Left ventricle myocardium inferior (tissue), 1 donor: ENCODE measurements at regions not wholly inside any gene's neighbourhood (a gene's known extent, or its start where the extent isn't known, plus 50 kb on each side); places are given as distances from the start of the nearest gene placed in this dataset.
"Not testable (repeated sequence)": the region's sequence is repeated elsewhere in the genome, so short reads cannot be mapped to it uniquely, and the experiment has no call there.

Experiments used
- DNase-seq: peaks from one replicate; pipeline ENCODE4 v3.0.0-alpha.2; 2020
- H3K27ac ChIP-seq: fragments of 200-600 bp; replicated peaks from 2 replicates; pipeline ENCODE4 v1.8.0; 2021
- H3K27me3 ChIP-seq: fragments of 200-600 bp; 2 replicates; pipeline ENCODE4 v1.8.0; 2021; ENCODE audit warnings: low read depth
- H3K36me3 ChIP-seq: fragments of 200-600 bp; 2 replicates; pipeline ENCODE4 v1.8.0; 2021
- H3K4me1 ChIP-seq: fragments of 200-600 bp; 2 replicates; pipeline ENCODE4 v1.8.0; 2021
- H3K4me3 ChIP-seq: fragments of 200-600 bp; 2 replicates; pipeline ENCODE4 v1.8.0; 2021; ENCODE audit warnings: mild to moderate bottlenecking, moderate library complexity
- H3K9me3 ChIP-seq: fragments of 200-600 bp; replicated peaks from 2 replicates; pipeline ENCODE4 v1.8.0; 2021
- intact Hi-C: fragments of 100-400 bp; cut with micrococcal nuclease; formaldehyde crosslinking; loops from one replicate; pipeline ENCODE4 v1.11.0; 2022
- TF ChIP-seq, protein P1 (sequence below): fragments of 200-600 bp; IDR thresholded peaks from 2 replicates; pipeline ENCODE4 v1.8.0; 2021; ENCODE audit warnings: antibody characterized with exemption, mild to moderate bottlenecking, borderline replicate concordance
- donor health status: DM: no; HTN: yes; CAD: no; lungs with severe emphysema.

DNA sequence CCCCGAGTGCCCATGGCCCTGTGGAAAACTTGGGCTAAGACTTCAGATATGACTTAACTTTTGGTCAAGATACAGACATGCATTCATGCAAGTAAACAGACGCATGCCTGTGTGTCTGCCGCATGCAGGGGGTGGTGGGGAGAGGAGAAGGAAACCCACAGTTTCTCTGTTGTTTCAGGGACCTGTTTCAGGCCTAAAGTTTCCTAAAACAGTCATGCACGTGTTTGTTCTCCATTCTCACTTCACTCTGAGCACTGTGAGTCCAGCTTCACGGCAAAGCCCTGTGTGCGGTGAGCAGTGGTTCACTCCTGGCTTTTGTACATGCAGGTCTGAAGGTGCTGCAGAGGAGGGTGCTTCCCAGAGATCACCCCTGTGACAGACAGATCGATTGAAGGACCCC is 158.7 kb downstream of the FOXL1 start:
- TF ChIP-seq, protein P1, sequence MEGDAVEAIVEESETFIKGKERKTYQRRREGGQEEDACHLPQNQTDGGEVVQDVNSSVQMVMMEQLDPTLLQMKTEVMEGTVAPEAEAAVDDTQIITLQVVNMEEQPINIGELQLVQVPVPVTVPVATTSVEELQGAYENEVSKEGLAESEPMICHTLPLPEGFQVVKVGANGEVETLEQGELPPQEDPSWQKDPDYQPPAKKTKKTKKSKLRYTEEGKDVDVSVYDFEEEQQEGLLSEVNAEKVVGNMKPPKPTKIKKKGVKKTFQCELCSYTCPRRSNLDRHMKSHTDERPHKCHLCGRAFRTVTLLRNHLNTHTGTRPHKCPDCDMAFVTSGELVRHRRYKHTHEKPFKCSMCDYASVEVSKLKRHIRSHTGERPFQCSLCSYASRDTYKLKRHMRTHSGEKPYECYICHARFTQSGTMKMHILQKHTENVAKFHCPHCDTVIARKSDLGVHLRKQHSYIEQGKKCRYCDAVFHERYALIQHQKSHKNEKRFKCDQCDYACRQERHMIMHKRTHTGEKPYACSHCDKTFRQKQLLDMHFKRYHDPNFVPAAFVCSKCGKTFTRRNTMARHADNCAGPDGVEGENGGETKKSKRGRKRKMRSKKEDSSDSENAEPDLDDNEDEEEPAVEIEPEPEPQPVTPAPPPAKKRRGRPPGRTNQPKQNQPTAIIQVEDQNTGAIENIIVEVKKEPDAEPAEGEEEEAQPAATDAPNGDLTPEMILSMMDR: no peak
- no peak overlapping the region for H3K27ac ChIP-seq
- H3K9me3 ChIP-seq: no peaks in the 10 kb centered on the region
- H3K4me3 ChIP-seq: no peak overlapping the region
- peaks cover 18% of the 10 kb centered on the region for H3K4me1 ChIP-seq
- no peaks in the 10 kb centered on the region for H3K36me3 ChIP-seq
- no peak for DNase-seq
- peaks cover 38% of the 10 kb centered on the region for H3K27me3 ChIP-seq
- intact Hi-C loops: no loop called here

DNA sequence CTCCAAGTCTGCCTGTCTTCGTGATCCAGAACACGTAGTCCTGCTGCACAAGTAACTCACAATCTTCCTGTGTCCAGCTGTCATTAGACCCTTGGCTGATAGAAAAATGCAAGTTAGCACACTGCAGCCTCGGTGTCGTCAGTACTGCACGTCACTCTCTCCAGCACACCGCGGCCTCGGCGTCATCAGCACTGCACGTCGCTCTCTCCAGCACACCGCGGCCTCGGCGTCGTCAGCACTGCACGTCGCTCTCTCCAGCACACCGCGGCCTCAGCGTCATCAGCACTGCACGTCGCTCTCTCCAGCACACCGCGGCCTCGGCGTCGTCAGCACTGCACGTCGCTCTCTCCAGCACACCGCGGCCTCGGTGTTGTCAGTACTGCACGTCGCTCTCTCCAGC is 160.0 kb downstream of the FOXL1 start:
- H3K4me3 ChIP-seq, DNase-seq, H3K36me3 ChIP-seq, H3K9me3 ChIP-seq, intact Hi-C loops, H3K27ac ChIP-seq: not testable (repeated sequence)
- Histone ChIP-seq H3K27me3 (peaks cover 26% of the 10 kb centered on the region), H3K4me1 (peaks cover 18% of the 10 kb centered on the region)

DNA sequence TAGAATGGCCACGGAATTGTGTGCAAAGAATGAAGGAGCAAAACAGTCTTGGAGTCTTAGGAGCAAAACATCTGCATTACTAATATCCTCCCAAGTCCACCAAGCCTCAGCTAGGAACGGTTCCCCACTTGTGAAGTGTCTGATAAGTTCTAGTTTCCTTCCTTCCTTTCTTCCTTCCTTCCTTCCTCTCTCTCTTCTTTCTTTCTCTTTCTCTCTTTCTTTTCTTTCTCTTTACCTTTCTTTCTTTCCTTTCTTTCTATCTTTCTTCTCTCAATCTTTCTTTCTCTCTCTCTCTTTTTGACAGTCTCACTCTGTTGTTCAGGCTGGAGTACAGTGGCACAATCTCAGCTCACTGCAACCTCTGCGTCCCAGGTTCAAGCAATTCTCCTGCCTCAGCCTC is 160.8 kb downstream of the FOXL1 start:
- no peaks in the 10 kb centered on the region for H3K36me3 ChIP-seq
- no peak overlapping the region for H3K27ac ChIP-seq
- TF ChIP-seq, protein P1: no peak
- no peak overlapping the region for H3K4me3 ChIP-seq
- H3K4me1 ChIP-seq: peaks cover 18% of the 10 kb centered on the region
- H3K27me3 ChIP-seq: peaks cover 17% of the 10 kb centered on the region
- H3K9me3 ChIP-seq: no peaks in the 10 kb centered on the region
- intact Hi-C loops: no loop called here
- DNase-seq: no peak

DNA sequence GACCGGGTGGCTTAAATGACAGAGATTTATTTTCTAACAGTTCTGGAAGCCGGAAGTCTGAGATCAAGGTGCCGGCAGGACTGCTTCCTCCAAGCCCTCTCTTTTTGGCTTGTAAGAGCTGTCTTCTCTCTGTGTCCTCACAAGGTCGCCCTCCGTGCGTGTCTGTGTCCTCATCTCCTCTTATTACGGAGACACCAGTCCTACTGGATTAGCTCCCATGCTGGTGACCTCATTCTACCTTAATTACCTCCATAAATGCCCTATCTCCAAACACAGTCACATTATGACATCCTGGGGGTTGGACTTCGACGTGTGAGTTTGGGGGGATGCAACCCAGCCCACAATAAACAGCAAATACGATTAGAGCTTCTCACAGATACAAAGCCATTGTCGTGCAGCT is 161.5 kb downstream of the FOXL1 start:
- no peak overlapping the region for H3K27ac ChIP-seq
- peaks cover 11% of the 10 kb centered on the region for H3K27me3 ChIP-seq
- intact Hi-C loops: no loop called here
- peaks cover 18% of the 10 kb centered on the region for H3K4me1 ChIP-seq
- DNase-seq: no peak
- no peak overlapping the region for H3K4me3 ChIP-seq
- no peaks in the 10 kb centered on the region for H3K36me3 ChIP-seq
- TF ChIP-seq, protein P1: no peak
- no peaks in the 10 kb centered on the region for H3K9me3 ChIP-seq

DNA sequence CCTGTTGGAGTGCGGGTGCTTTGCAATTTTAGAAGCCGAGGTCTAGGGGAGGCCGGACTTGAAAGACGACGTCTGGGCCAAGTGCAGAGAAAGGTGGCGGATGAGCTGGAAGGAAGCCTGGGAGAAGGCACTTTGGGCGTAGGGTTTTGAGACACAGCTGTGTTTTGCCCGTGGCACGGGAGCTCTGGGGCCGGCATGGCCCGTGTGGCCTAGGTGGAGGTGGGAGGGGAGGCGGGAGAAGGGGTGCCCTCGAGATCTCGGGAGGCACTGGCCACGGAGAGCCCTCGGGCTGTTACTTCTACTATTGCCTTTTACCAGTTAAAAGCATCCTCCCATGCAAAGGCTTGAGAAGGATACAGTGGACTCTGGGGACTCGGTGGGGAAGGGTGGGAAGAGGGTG is 161.9 kb downstream of the FOXL1 start:
- TF ChIP-seq, protein P1: no peak
- H3K4me1 ChIP-seq: peaks cover 18% of the 10 kb centered on the region
- H3K9me3 ChIP-seq: no peaks in the 10 kb centered on the region
- peaks cover 6% of the 10 kb centered on the region for H3K27me3 ChIP-seq
- H3K4me3 ChIP-seq: no peak overlapping the region
- peak overlapping the region; percentile 87 for H3K27ac ChIP-seq
- intact Hi-C loops: no loop called here
- DNase-seq: no peak
- no peaks in the 10 kb centered on the region for H3K36me3 ChIP-seq

DNA sequence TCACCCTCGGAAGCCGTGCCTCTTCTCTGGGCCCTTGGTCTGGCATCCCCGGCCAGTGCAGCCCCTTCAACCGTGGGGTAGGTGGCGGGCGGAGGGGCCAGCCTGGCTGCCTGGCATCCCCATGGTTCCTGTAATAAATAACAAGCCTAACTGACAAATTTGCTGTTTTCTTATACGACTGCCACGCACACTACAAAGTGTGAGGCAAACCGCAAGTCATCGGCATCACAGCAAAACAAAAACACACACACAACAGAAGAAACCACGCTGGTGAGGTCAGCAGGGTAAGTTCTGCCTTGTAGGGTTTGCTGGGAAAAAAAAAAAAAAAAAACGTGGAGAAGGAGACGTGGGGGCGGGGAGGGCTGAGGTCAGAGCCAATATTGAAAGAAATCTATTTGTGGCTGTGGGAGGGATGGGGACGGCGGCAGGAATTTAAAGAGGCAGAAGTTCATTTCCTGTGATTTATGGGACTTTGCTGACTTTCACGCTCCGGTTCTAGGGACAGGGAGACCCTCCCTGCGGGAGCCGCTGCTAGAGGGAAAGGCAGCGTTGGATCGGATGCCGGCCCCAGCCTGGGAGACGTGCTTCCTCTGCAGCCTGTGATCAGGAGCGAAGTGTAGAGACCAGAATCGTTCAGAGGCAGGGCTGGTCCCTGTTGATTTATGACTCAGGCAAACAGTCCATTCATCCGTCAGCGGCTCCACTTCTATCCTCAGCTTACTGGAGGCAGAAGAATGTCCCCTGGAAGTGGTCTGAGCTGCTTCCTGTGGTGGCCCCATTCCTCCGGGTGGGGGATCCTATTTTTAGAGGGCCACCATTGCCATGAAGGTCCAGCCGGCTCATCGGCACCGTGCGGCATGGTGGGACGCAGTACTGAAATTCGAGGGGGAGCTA is 162.8 kb downstream of the FOXL1 start:
- intact Hi-C loops: no loop called here
- peaks cover 18% of the 10 kb centered on the region for H3K4me1 ChIP-seq
- H3K27ac ChIP-seq: peak overlapping the region; percentile 87
- no peaks in the 10 kb centered on the region for H3K9me3 ChIP-seq
- TF ChIP-seq, protein P1: no peak
- DNase-seq: peak; percentile 72
- H3K27me3 ChIP-seq: peaks cover 5% of the 10 kb centered on the region
- peak overlapping the region; percentile 62 for H3K4me3 ChIP-seq
- H3K36me3 ChIP-seq: no peaks in the 10 kb centered on the region
